ENCODE measurements at regions not wholly inside any gene's neighbourhood (a gene's known extent, or its start where the extent isn't known, plus 50 kb on each side); places are given as distances from the start of the nearest gene placed in this dataset.

DNA sequence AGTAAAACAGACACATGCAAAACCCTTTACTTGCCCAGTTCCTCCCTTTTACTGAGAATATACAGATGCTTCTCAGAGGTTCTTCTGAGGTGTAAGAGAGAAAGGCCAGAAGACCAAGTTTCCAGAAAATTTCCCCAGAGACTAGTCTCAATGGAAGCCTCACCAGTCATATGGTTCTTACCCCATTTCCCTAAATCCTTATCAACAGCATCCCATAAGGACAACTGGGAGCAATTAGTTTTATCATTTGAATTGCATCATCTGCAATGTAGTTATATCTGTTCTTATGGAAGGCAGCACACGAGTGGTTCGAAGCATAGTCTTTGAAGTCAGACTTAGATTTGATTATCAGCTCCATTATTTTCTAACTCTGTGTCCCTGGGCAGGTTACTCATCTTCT is 203.6 kb upstream of the PPARGC1A start:
- TF ChIP-seq POLR2AphosphoS5 (IDR thresholded peaks at IDR 0.05), result no peak
- TF ChIP-seq, protein P1, sequence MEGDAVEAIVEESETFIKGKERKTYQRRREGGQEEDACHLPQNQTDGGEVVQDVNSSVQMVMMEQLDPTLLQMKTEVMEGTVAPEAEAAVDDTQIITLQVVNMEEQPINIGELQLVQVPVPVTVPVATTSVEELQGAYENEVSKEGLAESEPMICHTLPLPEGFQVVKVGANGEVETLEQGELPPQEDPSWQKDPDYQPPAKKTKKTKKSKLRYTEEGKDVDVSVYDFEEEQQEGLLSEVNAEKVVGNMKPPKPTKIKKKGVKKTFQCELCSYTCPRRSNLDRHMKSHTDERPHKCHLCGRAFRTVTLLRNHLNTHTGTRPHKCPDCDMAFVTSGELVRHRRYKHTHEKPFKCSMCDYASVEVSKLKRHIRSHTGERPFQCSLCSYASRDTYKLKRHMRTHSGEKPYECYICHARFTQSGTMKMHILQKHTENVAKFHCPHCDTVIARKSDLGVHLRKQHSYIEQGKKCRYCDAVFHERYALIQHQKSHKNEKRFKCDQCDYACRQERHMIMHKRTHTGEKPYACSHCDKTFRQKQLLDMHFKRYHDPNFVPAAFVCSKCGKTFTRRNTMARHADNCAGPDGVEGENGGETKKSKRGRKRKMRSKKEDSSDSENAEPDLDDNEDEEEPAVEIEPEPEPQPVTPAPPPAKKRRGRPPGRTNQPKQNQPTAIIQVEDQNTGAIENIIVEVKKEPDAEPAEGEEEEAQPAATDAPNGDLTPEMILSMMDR (IDR thresholded peaks at IDR 0.05), result no peak
- TF ChIP-seq POLR2A (IDR thresholded peaks at IDR 0.05), result no peak
